SH-SY5Y (cell line): ENCODE measurements at regions not wholly inside any gene's neighbourhood (a gene's known extent, or its start where the extent isn't known, plus 50 kb on each side); places are given as distances from the start of the nearest gene placed in this dataset.

ENCODE experiments used
- GATA2 ChIP-seq: IDR thresholded peaks from 2 replicates; pipeline ENCODE4 v1.6.1; 2011; ENCODE audit warnings: mild to moderate bottlenecking, low read depth, low read length
- GATA3 ChIP-seq: IDR thresholded peaks from 2 replicates; pipeline ENCODE4 v1.6.1; 2011; ENCODE audit warnings: low read depth, mild to moderate bottlenecking, low read length, moderate library complexity

GRCh38 chr4:119794113-119794512 lies 165.5 kb upstream of the PDE5A start:
- TF ChIP-seq GATA3 (no peak), GATA2 (no peak)
